LHCN-M2 (cell line): ENCODE measurements at regions not wholly inside any gene's neighbourhood (a gene's known extent, or its start where the extent isn't known, plus 50 kb on each side); places are given as distances from the start of the nearest gene placed in this dataset.
A peak's percentile ranks its signal among the peaks of the same experiment; 100 is the strongest.

Experiments
- DNase-seq: peaks from one replicate; pipeline ENCODE4 v3.0.0-alpha.2; 2012; ENCODE audit warnings: low read depth

GRCh38 chr3:28646435-28646834, 297.8 kb upstream of the AZI2 start:
- no peak for DNase-seq

- no peak for DNase-seq
These were observed 300.6 kb upstream of the AZI2 start for GRCh38 chr3:28649266-28649665.

- peak; percentile 52 for DNase-seq
These were observed 302.5 kb upstream of the AZI2 start for GRCh38 chr3:28651159-28651558.

GRCh38 chr3:28664123-28664522, 315.5 kb upstream of the AZI2 start:
- no peak for DNase-seq

- DNase-seq, result peak; percentile 61
These were observed 319.3 kb upstream of the AZI2 start for GRCh38 chr3:28667646-28668621.

- no peak for DNase-seq
These were observed 321.2 kb upstream of the AZI2 start for GRCh38 chr3:28669870-28670269.

GRCh38 chr3:28672406-28672805, 323.8 kb upstream of the AZI2 start:
- no peak for DNase-seq

- DNase-seq, result no peak
These were observed 324.8 kb upstream of the AZI2 start for GRCh38 chr3:28673446-28673845.

- no peak for DNase-seq
These were observed 325.6 kb upstream of the AZI2 start for GRCh38 chr3:28674212-28674611.

- DNase-seq, result no peak
These were observed 329.0 kb upstream of the AZI2 start for GRCh38 chr3:28677581-28677980.

- no peak for DNase-seq
These were observed 329.5 kb upstream of the AZI2 start for GRCh38 chr3:28678086-28678485.

GRCh38 chr3:28680050-28680449, 331.4 kb upstream of the AZI2 start:
- no peak for DNase-seq

GRCh38 chr3:28682121-28682520, 333.5 kb upstream of the AZI2 start:
- DNase-seq, result no peak

GRCh38 chr3:28690176-28690575, 341.6 kb upstream of the AZI2 start:
- no peak for DNase-seq

GRCh38 chr3:28698706-28699105, 350.1 kb upstream of the AZI2 start:
- no peak for DNase-seq

GRCh38 chr3:28699283-28699682, 350.7 kb upstream of the AZI2 start:
- DNase-seq, result no peak

- DNase-seq, result no peak
These were observed 352.1 kb upstream of the AZI2 start for GRCh38 chr3:28700728-28701127.

GRCh38 chr3:28703843-28704242, 355.2 kb upstream of the AZI2 start:
- no peak for DNase-seq

GRCh38 chr3:28711293-28711692, 362.7 kb upstream of the AZI2 start:
- no peak for DNase-seq

GRCh38 chr3:28716939-28717338, 368.3 kb upstream of the AZI2 start:
- DNase-seq, result no peak

- peak; percentile 4 for DNase-seq
These were observed 369.6 kb upstream of the AZI2 start for GRCh38 chr3:28718074-28718849.

- DNase-seq, result peak; percentile 52
These were observed 378.2 kb upstream of the AZI2 start for GRCh38 chr3:28726840-28727239.

- no peak for DNase-seq
These were observed 378.7 kb upstream of the AZI2 start for GRCh38 chr3:28727307-28727706.
